ENCODE measurements at regions not wholly inside any gene's neighbourhood (a gene's known extent, or its start where the extent isn't known, plus 50 kb on each side); places are given as distances from the start of the nearest gene placed in this dataset.

- TF ChIP-seq ISL1 (CRISPR knock-in tag; IDR thresholded peaks at IDR 0.05) (no peak), ZNF8 (CRISPR knock-in tag; IDR thresholded peaks at IDR 0.05) (no peak), POU6F1 (CRISPR knock-in tag; IDR thresholded peaks at IDR 0.05; ENCODE audit: borderline replicate concordance, low read depth) (no peak), TCF4 (CRISPR knock-in tag; IDR thresholded peaks at IDR 0.05; ENCODE audit: borderline replicate concordance) (no peak), BACH2 (CRISPR knock-in tag; IDR thresholded peaks at IDR 0.05; ENCODE audit: borderline replicate concordance) (no peak), ZFP3 (CRISPR knock-in tag; IDR thresholded peaks at IDR 0.05) (no peak), ZFP30 (CRISPR knock-in tag; IDR thresholded peaks at IDR 0.05) (no peak), CSRNP3 (CRISPR knock-in tag; IDR thresholded peaks at IDR 0.05) (no peak), ZNF70 (CRISPR knock-in tag; IDR thresholded peaks at IDR 0.05) (no peak), ESRRG (CRISPR knock-in tag; IDR thresholded peaks at IDR 0.05) (no peak), SNAI2 (CRISPR knock-in tag; IDR thresholded peaks at IDR 0.05) (no peak), CREB5 (CRISPR knock-in tag; IDR thresholded peaks at IDR 0.05; ENCODE audit: low read depth) (no peak), TSHZ2 (CRISPR knock-in tag; IDR thresholded peaks at IDR 0.05) (no peak), PATZ1 (CRISPR knock-in tag; IDR thresholded peaks at IDR 0.05; ENCODE audit: borderline replicate concordance) (no peak), GLIS3 (CRISPR knock-in tag; IDR thresholded peaks at IDR 0.05) (no peak), ZNF565 (CRISPR knock-in tag; conservative IDR thresholded peaks at IDR 0.05; ENCODE audit: low read depth) (no peak), ARNTL (CRISPR knock-in tag; IDR thresholded peaks at IDR 0.05; ENCODE audit: borderline replicate concordance, low read depth) (no peak)
- no peak for ATAC-seq
These were observed 224.0 kb downstream of the TXNL1 start for GRCh38 chr18:56414357-56414756.

GRCh38 chr18:56413862-56414261 is 224.5 kb downstream of the TXNL1 start:
- TF ChIP-seq PATZ1 (CRISPR knock-in tag; IDR thresholded peaks at IDR 0.05; ENCODE audit: borderline replicate concordance) (no peak), ZFP3 (CRISPR knock-in tag; IDR thresholded peaks at IDR 0.05) (no peak), GLIS3 (CRISPR knock-in tag; IDR thresholded peaks at IDR 0.05) (no peak), CSRNP3 (CRISPR knock-in tag; IDR thresholded peaks at IDR 0.05) (no peak), RARB (CRISPR knock-in tag; IDR thresholded peaks at IDR 0.05) (no peak), OSR1 (CRISPR knock-in tag; IDR thresholded peaks at IDR 0.05) (no peak), BACH2 (CRISPR knock-in tag; IDR thresholded peaks at IDR 0.05; ENCODE audit: borderline replicate concordance) (no peak), SNAI2 (CRISPR knock-in tag; IDR thresholded peaks at IDR 0.05) (no peak), ZNF70 (CRISPR knock-in tag; IDR thresholded peaks at IDR 0.05) (no peak), ARNTL (CRISPR knock-in tag; IDR thresholded peaks at IDR 0.05; ENCODE audit: borderline replicate concordance, low read depth) (no peak)
- no peak for ATAC-seq

Measured in SK-N-SH treated with all-trans-retinoic acid at 6 μM for 48 hours (cell line).